Adrenal gland (tissue), 9 donors: ENCODE measurements at regions not wholly inside any gene's neighbourhood (a gene's known extent, or its start where the extent isn't known, plus 50 kb on each side); places are given as distances from the start of the nearest gene placed in this dataset.
"Not testable (repeated sequence)": the region's sequence is repeated elsewhere in the genome, so short reads cannot be mapped to it uniquely, and the experiment has no call there.

Experiments
- DNase-seq, 7 donors: peaks; one replicate each; pipeline ENCODE4 v3.0.0-alpha.2; 2019 to 2020
- H3K27ac ChIP-seq, 5 donors: fragments of 200-600 bp; sonication (generic) in 4 of 5; 1 replicate in 3 of 5; 2 replicates in 2 of 5; pipeline versions ENCODE4 v1.5.1 to v1.8.0; 2016 to 2020; ENCODE audit warnings: mild to moderate bottlenecking in 1 of 5
- H3K27me3 ChIP-seq: fragments of 200-600 bp; 2 replicates; pipeline ENCODE4 v1.8.0; 2021
- H3K36me3 ChIP-seq, 2 donors: fragments of 200-600 bp; replicated peaks in 1 of 2; 1 replicate in 1 of 2; 2 replicates in 1 of 2; pipeline versions ENCODE4 v1.5.1 to v1.8.0; 2018 to 2022
- H3K4me1 ChIP-seq, 2 donors: fragments of 200-600 bp; replicated peaks in 1 of 2; 1 replicate in 1 of 2; 2 replicates in 1 of 2; pipeline versions ENCODE4 v1.5.1 to v1.8.0; 2018 to 2021
- H3K4me3 ChIP-seq, 4 donors: fragments of 200-600 bp; sonication (generic) in 3 of 4; one replicate each; pipeline ENCODE4 v1.5.1; 2016 to 2018
- H3K9me3 ChIP-seq, 3 donors: fragments of 200-600 bp; sonication (generic) in 1 of 3; replicated peaks in 1 of 3; 1 replicate in 2 of 3; 2 replicates in 1 of 3; pipeline versions ENCODE4 v1.5.1 to v1.8.0; 2016 to 2021
- POLR2A ChIP-seq, 2 donors: fragments of 450-650 bp; IDR thresholded peaks; one replicate each; pipeline ENCODE4 v1.6.1; 2017; ENCODE audit warnings: antibody characterized with exemption in 2 of 2, mild to moderate bottlenecking in 2 of 2, moderate library complexity in 1 of 2
- WGBS, 4 donors: extraction: QIAGEN DNeasy Blood & Tissue Kit in 2 of 4; methylation state at CpG; one replicate each; pipeline versions ENCODE4 v1.1.5 to v1.1.7; 2013 to 2017; 5-methylcytosine and 5-hydroxymethylcytosine counted together
- intact Hi-C, 2 donors: fragments of 100-400 bp; cut with DNase I; formaldehyde crosslinking; loops; one replicate each; pipeline versions ENCODE4 v1.14.1 to v1.15.0; 2022 to 2023
- TF ChIP-seq, protein P1 (sequence below), 6 experiments: fragments of 450-650 bp in 4 of 6; fragments of 200-600 bp in 2 of 6; sonication (generic) in 1 of 6; IDR thresholded peaks; 1 replicate in 5 of 6; 2 replicates in 1 of 6; pipeline versions ENCODE4 v1.5.1 to v1.8.0; 2016 to 2021; ENCODE audit warnings: antibody characterized with exemption in 6 of 6, mild to moderate bottlenecking in 2 of 6, moderate library complexity in 1 of 6
- donor health status: healthy with polysubstance abuse.
- donor health status: Bipolar disorder and iron deficiency.
- donor health status: DM: yes; HTN: yes; CAD: no.
- donor health status: DM: no; HTN: no; CAD: no.
- donor health status: DM: no; HTN: no; CAD: no.

DNA sequence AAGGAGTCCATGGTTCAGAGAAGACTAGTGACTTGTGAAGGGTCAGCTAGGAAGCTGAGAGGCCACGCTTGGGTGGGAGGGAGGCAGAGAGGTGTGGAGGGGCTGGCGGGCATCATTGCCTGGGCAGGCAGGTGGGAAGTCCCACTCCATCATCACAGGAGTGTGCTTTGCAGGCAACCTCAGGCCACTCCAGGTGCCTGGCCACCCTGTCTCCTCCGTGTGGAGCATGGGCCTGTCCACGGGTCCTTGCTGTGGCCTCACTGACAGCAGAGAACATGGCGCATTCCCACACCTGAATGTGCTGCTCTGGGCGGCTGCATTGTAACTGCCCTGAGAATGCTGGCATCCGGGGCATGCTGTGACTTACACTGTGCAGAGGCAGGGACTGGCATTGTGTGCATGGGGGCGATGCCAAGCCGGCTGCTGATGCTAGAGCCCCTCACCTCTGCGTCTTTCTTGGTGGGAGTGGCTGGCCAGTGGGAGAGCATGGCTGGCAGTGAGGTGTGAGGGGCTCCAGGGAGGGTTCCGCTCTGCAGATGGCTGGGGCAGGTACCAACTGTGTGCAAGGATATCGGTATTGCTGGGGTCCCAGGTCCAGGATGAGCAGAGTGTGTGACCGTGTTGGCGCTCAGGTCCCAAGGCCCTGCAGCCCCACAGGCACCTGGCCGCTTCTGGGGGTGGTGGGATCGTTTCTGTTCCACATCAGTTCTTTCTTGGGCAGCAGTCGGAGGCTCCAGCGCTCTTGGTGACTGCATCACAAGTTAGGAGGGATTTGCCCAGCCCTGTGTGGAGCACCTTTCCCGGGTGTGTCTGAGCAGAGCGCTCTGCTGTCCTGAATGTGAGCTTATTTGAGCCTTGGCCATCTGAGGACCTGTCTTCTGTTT is 94.8 kb downstream of the NPIPB11 start:
- Histone ChIP-seq H3K36me3 (no peaks in the 10 kb centered on the region), H3K4me3 (no peak overlapping the region), H3K9me3 (no peaks in the 10 kb centered on the region), H3K27ac (no peak overlapping the region), H3K4me1 (peaks cover 0 to 4% of the 10 kb centered on the region in 2 donors), H3K27me3 (no peaks in the 10 kb centered on the region)
- intact Hi-C loops = no loop called here
- DNase-seq = no peak
- TF ChIP-seq, protein P1, sequence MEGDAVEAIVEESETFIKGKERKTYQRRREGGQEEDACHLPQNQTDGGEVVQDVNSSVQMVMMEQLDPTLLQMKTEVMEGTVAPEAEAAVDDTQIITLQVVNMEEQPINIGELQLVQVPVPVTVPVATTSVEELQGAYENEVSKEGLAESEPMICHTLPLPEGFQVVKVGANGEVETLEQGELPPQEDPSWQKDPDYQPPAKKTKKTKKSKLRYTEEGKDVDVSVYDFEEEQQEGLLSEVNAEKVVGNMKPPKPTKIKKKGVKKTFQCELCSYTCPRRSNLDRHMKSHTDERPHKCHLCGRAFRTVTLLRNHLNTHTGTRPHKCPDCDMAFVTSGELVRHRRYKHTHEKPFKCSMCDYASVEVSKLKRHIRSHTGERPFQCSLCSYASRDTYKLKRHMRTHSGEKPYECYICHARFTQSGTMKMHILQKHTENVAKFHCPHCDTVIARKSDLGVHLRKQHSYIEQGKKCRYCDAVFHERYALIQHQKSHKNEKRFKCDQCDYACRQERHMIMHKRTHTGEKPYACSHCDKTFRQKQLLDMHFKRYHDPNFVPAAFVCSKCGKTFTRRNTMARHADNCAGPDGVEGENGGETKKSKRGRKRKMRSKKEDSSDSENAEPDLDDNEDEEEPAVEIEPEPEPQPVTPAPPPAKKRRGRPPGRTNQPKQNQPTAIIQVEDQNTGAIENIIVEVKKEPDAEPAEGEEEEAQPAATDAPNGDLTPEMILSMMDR (IDR thresholded peaks at IDR 0.05) = no peak
- no peak for TF ChIP-seq POLR2A (IDR thresholded peaks at IDR 0.05)
- WGBS, 4 donors = 94 to 96% (median 95%) methylated on average over 17 to 20 of the region's 20 CpGs

DNA sequence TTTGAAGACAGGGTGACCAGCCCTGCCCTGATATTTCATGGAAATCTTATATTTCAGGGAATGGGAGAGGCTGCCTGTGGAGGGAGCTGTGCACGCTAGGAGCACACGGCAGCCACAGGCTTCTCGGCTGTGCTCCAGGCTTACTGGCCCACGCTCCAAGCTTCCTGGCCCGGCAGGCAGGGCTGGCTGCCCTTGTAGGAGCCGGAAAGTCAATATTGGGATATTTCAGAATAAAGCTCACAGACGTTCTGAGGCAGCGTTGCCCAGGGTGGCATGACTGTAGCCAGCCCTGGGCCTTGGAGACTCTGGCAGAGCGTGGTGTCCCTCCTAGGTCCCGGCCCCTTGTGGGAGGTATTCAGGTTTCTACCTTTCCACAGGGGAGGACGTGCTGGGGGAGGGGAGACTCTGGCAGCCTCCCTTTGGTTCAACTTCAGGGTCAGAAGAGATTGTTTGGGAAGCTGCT is 95.6 kb downstream of the NPIPB11 start:
- H3K9me3 ChIP-seq = no peaks in the 10 kb centered on the region
- H3K4me1 ChIP-seq = peaks cover 0 to 4% of the 10 kb centered on the region in 2 donors
- WGBS, 4 donors = 83 to 94% (median 89%) methylated on average over 8 to 11 of the region's 11 CpGs
- H3K27ac ChIP-seq = no peak overlapping the region
- intact Hi-C loops = no loop called here
- H3K27me3 ChIP-seq = no peaks in the 10 kb centered on the region
- H3K36me3 ChIP-seq = no peaks in the 10 kb centered on the region
- no peak overlapping the region for H3K4me3 ChIP-seq
- no peak for TF ChIP-seq POLR2A (IDR thresholded peaks at IDR 0.05)
- TF ChIP-seq, protein P1 (IDR thresholded peaks at IDR 0.05) = no peak
- no peak for DNase-seq

DNA sequence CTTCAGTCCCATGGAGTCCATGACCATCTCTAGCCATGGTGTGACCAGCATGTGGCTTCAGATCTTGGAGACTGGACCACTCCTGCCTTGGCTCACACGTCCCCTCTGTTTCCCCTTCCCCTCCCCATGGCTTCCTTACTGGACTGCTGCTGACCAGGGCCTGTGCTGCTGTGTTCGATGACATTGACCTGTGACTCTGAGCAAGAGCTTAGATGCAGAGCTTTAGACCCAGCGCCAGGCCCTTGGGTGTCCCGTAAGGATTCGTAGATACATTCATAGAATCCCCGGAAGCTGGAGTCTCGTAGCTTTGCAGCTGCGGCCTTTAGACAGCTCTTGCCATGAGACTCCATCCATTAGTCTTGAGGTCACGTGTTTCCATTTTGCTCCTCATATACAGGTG is 96.3 kb downstream of the NPIPB11 start:
- H3K9me3 ChIP-seq, H3K4me3 ChIP-seq, DNase-seq, H3K4me1 ChIP-seq, intact Hi-C loops, H3K27me3 ChIP-seq, H3K27ac ChIP-seq, H3K36me3 ChIP-seq: not testable (repeated sequence)
- WGBS, 4 donors = 92 to 100% (median 96%) methylated on average over 8 to 9 of the region's 9 CpGs

DNA sequence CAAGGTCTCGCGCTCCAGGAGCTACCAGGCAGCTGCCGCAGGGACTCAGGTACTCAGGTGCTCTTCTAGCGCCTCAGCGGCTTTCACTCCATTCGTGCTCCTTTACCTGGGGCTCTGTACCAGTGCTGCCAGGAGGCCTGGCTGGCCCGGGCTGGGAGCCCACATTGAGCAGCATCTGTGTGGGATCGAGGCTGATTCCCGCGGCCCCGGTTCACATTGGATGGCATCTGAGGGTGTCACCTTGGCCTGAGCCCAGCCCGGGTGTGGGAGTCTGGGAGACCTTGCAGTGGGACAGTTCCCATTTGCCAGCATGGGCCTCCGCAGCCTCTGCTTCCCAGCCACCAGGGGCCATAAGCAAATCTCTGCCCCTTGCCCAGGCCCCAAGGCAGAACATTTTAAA is 96.9 kb downstream of the NPIPB11 start:
- H3K36me3 ChIP-seq, H3K27ac ChIP-seq, H3K27me3 ChIP-seq, H3K4me3 ChIP-seq, H3K9me3 ChIP-seq, DNase-seq, intact Hi-C loops, H3K4me1 ChIP-seq: not testable (repeated sequence)
- WGBS, 4 donors = 87 to 93% (median 92%) methylated on average over 2 to 13 of the region's 13 CpGs

DNA sequence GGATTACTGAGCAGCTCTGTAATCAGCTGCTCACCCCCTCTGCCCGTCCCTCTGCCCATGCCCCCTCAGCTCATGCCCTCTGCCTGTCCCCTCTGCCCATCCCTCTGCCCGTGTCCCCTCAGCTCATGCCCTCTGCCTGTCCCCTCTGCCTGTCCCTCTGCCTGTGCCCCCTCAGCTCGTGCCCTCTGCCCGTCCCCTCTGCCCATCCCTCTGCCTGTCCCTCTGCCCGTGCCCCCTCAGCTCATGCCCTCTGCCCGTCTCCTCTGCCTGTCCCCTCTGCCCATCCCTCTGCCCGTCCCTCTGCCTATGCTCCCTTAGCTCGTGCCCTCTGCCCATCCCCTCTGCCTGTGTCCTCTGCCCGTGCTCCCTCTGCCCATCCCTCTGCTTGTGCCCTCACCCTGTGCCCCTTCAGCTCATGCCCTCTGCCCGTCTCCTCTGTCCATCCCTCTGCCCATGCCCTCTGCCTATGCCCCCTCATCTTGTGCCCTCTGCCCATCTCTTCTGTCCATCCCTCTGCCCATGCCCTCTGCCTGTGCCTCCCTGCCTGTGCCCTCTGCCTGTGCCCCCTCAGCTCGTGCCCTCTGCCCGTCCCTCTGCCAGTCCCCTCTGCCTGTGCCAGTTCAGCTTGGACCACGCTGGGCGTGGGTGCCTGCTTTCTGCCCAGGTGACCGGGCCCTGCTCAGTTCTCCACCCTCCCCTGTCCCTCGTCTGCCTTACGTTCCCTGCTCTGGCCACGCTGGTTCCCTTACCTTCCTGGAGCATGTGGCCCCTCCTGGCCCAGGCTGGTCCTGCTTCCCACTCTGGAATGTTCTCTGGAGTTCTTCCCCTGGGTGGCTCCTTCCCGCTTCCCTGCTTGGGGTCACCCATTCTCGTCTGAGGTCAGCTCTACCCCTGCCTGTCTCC is 97.6 kb downstream of the NPIPB11 start:
- Histone ChIP-seq H3K4me1 (no peaks in the 10 kb centered on the region), H3K27me3 (no peaks in the 10 kb centered on the region), H3K9me3 (no peaks in the 10 kb centered on the region), H3K36me3 (no peaks in the 10 kb centered on the region), H3K27ac (no peak overlapping the region), H3K4me3 (no peak overlapping the region)
- WGBS, 4 donors = 88 to 96% (median 93%) methylated on average over 18 to 20 of the region's 20 CpGs
- DNase-seq = no peak
- TF ChIP-seq, protein P1 (IDR thresholded peaks at IDR 0.05) = no peak
- intact Hi-C loops = no loop called here
